ENCODE measurements at regions not wholly inside any gene's neighbourhood (a gene's known extent, or its start where the extent isn't known, plus 50 kb on each side); places are given as distances from the start of the nearest gene placed in this dataset.

- no peaks in the 10 kb centered on the region for H3K4me1 ChIP-seq (ENCODE audit: insufficient read depth, poor library complexity, severe bottlenecking)
- TF ChIP-seq, protein P1, sequence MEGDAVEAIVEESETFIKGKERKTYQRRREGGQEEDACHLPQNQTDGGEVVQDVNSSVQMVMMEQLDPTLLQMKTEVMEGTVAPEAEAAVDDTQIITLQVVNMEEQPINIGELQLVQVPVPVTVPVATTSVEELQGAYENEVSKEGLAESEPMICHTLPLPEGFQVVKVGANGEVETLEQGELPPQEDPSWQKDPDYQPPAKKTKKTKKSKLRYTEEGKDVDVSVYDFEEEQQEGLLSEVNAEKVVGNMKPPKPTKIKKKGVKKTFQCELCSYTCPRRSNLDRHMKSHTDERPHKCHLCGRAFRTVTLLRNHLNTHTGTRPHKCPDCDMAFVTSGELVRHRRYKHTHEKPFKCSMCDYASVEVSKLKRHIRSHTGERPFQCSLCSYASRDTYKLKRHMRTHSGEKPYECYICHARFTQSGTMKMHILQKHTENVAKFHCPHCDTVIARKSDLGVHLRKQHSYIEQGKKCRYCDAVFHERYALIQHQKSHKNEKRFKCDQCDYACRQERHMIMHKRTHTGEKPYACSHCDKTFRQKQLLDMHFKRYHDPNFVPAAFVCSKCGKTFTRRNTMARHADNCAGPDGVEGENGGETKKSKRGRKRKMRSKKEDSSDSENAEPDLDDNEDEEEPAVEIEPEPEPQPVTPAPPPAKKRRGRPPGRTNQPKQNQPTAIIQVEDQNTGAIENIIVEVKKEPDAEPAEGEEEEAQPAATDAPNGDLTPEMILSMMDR (IDR thresholded peaks at IDR 0.05; ENCODE audit: poor library complexity, severe bottlenecking): no peak
- no peak overlapping the region for H3K4me3 ChIP-seq (ENCODE audit: severe bottlenecking)
- no peaks in the 10 kb centered on the region for H3K27me3 ChIP-seq (ENCODE audit: insufficient read depth, poor library complexity, severe bottlenecking)
- H3K27ac ChIP-seq (ENCODE audit: poor library complexity, severe bottlenecking): no peak overlapping the region
- H3K36me3 ChIP-seq (ENCODE audit: low read depth): no peaks in the 10 kb centered on the region
- DNase-seq (ENCODE audit: low spot score): no peak
- ATAC-seq (ENCODE audit: low read depth): no peak
- H3K9me3 ChIP-seq (ENCODE audit: severe bottlenecking): no peaks in the 10 kb centered on the region
Observed at GRCh38 chr7:46885167-46885566, 696.7 kb downstream of the TNS3 start.

GRCh38 chr7:46881507-46882127 lies 700.3 kb downstream of the TNS3 start:
- DNase-seq (ENCODE audit: low spot score): no peak
- H3K36me3 ChIP-seq (ENCODE audit: low read depth): no peaks in the 10 kb centered on the region
- no peaks in the 10 kb centered on the region for H3K9me3 ChIP-seq (ENCODE audit: severe bottlenecking)
- H3K4me1 ChIP-seq (ENCODE audit: insufficient read depth, poor library complexity, severe bottlenecking): no peaks in the 10 kb centered on the region
- ATAC-seq (ENCODE audit: low read depth): peak; percentile 57; the same call in 2 of the 3 replicates
- no peak overlapping the region for H3K4me3 ChIP-seq (ENCODE audit: severe bottlenecking)
- H3K27ac ChIP-seq (ENCODE audit: poor library complexity, severe bottlenecking): peak overlapping the region; percentile 19
- no peaks in the 10 kb centered on the region for H3K27me3 ChIP-seq (ENCODE audit: insufficient read depth, poor library complexity, severe bottlenecking)
- TF ChIP-seq, protein P1 (IDR thresholded peaks at IDR 0.05; ENCODE audit: poor library complexity, severe bottlenecking): no peak

DNA sequence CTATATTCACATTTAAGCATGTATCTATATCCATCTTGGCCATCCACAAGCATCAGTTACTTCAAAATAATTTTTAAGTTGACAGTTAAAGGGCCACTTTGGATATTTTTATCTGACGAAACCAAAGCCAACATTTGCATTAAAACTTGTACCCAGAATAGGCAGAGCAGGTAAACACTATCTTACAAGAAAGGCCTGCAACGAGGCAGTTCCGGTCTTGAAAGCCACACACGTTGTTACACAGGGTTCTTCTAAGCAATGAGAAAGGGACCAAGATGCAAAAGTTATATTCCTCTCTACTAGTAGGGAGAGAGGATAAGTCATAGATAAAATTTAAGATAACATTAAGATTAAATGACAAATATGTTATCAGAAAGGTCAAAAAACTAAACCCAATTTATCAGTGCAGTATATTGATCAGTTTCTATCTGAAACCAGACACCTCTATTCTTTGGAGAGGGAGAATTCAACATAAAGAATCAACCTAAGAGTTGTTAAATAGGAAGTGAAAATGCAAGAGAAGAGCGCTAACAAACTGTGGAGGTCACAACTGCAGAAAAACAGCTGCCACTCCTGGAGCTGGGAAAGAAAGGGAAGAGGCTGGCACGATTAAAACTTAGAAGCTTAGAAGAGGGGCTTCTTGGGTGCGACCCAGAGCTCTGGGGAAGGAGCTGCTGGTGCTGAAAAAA lies 701.3 kb downstream of the TNS3 start:
- Histone ChIP-seq H3K4me3 (ENCODE audit: severe bottlenecking) (no peak overlapping the region), H3K27ac (ENCODE audit: poor library complexity, severe bottlenecking) (no peak overlapping the region), H3K9me3 (ENCODE audit: severe bottlenecking) (no peaks in the 10 kb centered on the region), H3K27me3 (ENCODE audit: insufficient read depth, poor library complexity, severe bottlenecking) (no peaks in the 10 kb centered on the region), H3K4me1 (ENCODE audit: insufficient read depth, poor library complexity, severe bottlenecking) (no peaks in the 10 kb centered on the region), H3K36me3 (ENCODE audit: low read depth) (no peaks in the 10 kb centered on the region)
- TF ChIP-seq, protein P1 (IDR thresholded peaks at IDR 0.05; ENCODE audit: poor library complexity, severe bottlenecking): no peak
- no peak for ATAC-seq (ENCODE audit: low read depth)
- no peak for DNase-seq (ENCODE audit: low spot score)

DNA sequence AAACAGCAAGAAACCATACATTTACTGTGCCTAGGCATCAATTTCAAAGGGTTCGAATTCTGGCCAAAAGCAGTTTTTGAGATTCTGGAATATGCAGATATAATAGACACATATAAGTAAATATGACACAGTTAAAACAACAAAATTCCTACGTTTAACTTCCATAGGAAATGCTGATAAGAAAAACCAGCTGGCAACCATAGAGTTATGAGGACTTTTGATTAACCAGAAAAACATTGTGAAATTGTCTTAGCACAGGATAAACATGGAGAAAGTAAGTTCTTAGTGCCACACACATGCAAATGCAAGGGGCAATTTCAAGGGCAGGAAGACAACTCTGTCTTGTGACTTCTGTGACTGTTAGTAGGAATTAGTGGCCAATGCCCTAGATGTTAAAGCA lies 702.1 kb downstream of the TNS3 start:
- no peaks in the 10 kb centered on the region for H3K4me1 ChIP-seq (ENCODE audit: insufficient read depth, poor library complexity, severe bottlenecking)
- no peaks in the 10 kb centered on the region for H3K27me3 ChIP-seq (ENCODE audit: insufficient read depth, poor library complexity, severe bottlenecking)
- DNase-seq (ENCODE audit: low spot score) (no peak), ATAC-seq (ENCODE audit: low read depth) (no peak)
- no peak overlapping the region for H3K27ac ChIP-seq (ENCODE audit: poor library complexity, severe bottlenecking)
- TF ChIP-seq, protein P1 (IDR thresholded peaks at IDR 0.05; ENCODE audit: poor library complexity, severe bottlenecking): no peak
- no peak overlapping the region for H3K4me3 ChIP-seq (ENCODE audit: severe bottlenecking)
- H3K36me3 ChIP-seq (ENCODE audit: low read depth): no peaks in the 10 kb centered on the region
- H3K9me3 ChIP-seq (ENCODE audit: severe bottlenecking): no peaks in the 10 kb centered on the region

- no peak overlapping the region for H3K4me3 ChIP-seq (ENCODE audit: severe bottlenecking)
- ATAC-seq (ENCODE audit: low read depth): no peak
- H3K27ac ChIP-seq (ENCODE audit: poor library complexity, severe bottlenecking): no peak overlapping the region
- H3K4me1 ChIP-seq (ENCODE audit: insufficient read depth, poor library complexity, severe bottlenecking): no peaks in the 10 kb centered on the region
- DNase-seq (ENCODE audit: low spot score): no peak
- H3K36me3 ChIP-seq (ENCODE audit: low read depth): no peaks in the 10 kb centered on the region
- H3K27me3 ChIP-seq (ENCODE audit: insufficient read depth, poor library complexity, severe bottlenecking): no peaks in the 10 kb centered on the region
- TF ChIP-seq, protein P1 (IDR thresholded peaks at IDR 0.05; ENCODE audit: poor library complexity, severe bottlenecking): no peak
- no peaks in the 10 kb centered on the region for H3K9me3 ChIP-seq (ENCODE audit: severe bottlenecking)
Observed at GRCh38 chr7:46871516-46871915, 710.4 kb downstream of the TNS3 start.
